HCT116 (cell line): ENCODE measurements at regions not wholly inside any gene's neighbourhood (a gene's known extent, or its start where the extent isn't known, plus 50 kb on each side); places are given as distances from the start of the nearest gene placed in this dataset.

Source experiments
- ATAC-seq: fragments of 200-7000 bp; cut with Tn5 transposase; 2 replicates; pipeline ENCODE4 v1.9.1; 2020; ENCODE audit warnings: mild to moderate bottlenecking, moderate library complexity
- BruUV-seq: library from RNA; stranded (reverse); fragments of 400-500 nt; replicated peaks from 2 replicates; lab custom pipeline; 2021; lab: Mats Ljungman, UMichigan
- CTCF ChIA-PET: fragments of 300-600 bp; sonication (Branson Sonifier 250); formaldehyde crosslinking; loops from one replicate; lab custom pipeline; 2021; ENCODE audit warnings: antibody characterized with exemption; lab: Charles Lee
- POLR2A ChIA-PET: fragments of 300-600, 350-600 bp; sonication (Branson Sonifier 250); formaldehyde crosslinking; loops from one replicate; lab custom pipeline; 2021; ENCODE audit warnings: antibody characterized with exemption; lab: Charles Lee
- RAD21 ChIA-PET, 2 experiments: fragments of 300-600 bp; sonication (Branson Sonifier 250); formaldehyde crosslinking; loops; one replicate each; lab custom pipeline; 2023; ENCODE audit warnings: low total read pairs in 2 of 2; ENCODE audit not compliant: uncharacterized antibody in 2 of 2, unreplicated experiment in 2 of 2, low non-redundant PET in 1 of 2; lab: Charles Lee
- DNase-seq: peaks from one replicate; pipeline ENCODE4 v3.0.0-alpha.2; 2010; ENCODE audit warnings: low read depth, low spot score
- H2AFZ ChIP-seq: fragments of 200-600 bp; shearing (Covaris generic), sonication (generic); 2 replicates; pipeline ENCODE4 v1.6.1; 2017; ENCODE audit warnings: low read depth, mixed run types, mixed read lengths, antibody characterized with exemption, low read length; ENCODE audit not compliant: poor library complexity, severe bottlenecking
- H3K27ac ChIP-seq: 2 replicates; pipeline ENCODE4 v1.5.1; 2012; ENCODE audit warnings: low read depth, low read length
- H3K27me3 ChIP-seq: fragments of 200-600 bp; sonication (generic); 2 replicates; pipeline ENCODE4 v1.6.1; 2016; ENCODE audit warnings: mixed run types, low read length, mixed read lengths; ENCODE audit not compliant: insufficient read depth
- H3K36me3 ChIP-seq, 2 experiments: fragments of 200-500 bp in 1 of 2; fragments of 200-600 bp in 1 of 2; sonication (Bioruptor generic) in 1 of 2; sonication (generic) in 1 of 2; 2 replicates each; pipeline versions ENCODE4 v1.5.1 to v1.6.1; 2014 to 2016; ENCODE audit warnings: low read length in 2 of 2, inconsistent platforms in 1 of 2, mixed read lengths in 1 of 2, mixed run types in 1 of 2; ENCODE audit not compliant: insufficient read depth in 2 of 2, control insufficient read depth in 1 of 2
- H3K4me1 ChIP-seq, 2 experiments: fragments of 200-600 bp in 1 of 2; sonication (generic) in 1 of 2; 2 replicates each; pipeline versions ENCODE4 v1.5.1 to v1.6.1; 2012 to 2017; ENCODE audit warnings: low read length in 2 of 2, inconsistent platforms in 1 of 2, mild to moderate bottlenecking in 1 of 2, mixed read lengths in 1 of 2, mixed run types in 1 of 2, moderate library complexity in 1 of 2; ENCODE audit not compliant: insufficient read depth in 2 of 2, control insufficient read depth in 1 of 2
- H3K4me2 ChIP-seq: fragments of 200-600 bp; sonication (generic); 2 replicates; pipeline ENCODE4 v1.6.1; 2017; ENCODE audit warnings: mixed run types, low read length, mixed read lengths
- H3K4me3 ChIP-seq, 2 experiments: fragments of 200-600 bp in 1 of 2; sonication (generic) in 1 of 2; replicated peaks in 1 of 2; 2 replicates each; pipeline ENCODE4 v1.5.1; 2011 to 2016; ENCODE audit warnings: low read length in 2 of 2, control low read depth in 1 of 2, low read depth in 1 of 2, mild to moderate bottlenecking in 1 of 2, mixed read lengths in 1 of 2, mixed run types in 1 of 2
- H3K79me2 ChIP-seq: fragments of 200-600 bp; sonication (generic); 2 replicates; pipeline ENCODE4 v1.6.1; 2017; ENCODE audit warnings: mild to moderate bottlenecking, mixed run types, low read length, moderate library complexity, mixed read lengths; ENCODE audit not compliant: insufficient read depth
- H3K9ac ChIP-seq: fragments of 200-600 bp; sonication (generic); 2 replicates; pipeline ENCODE4 v1.6.1; 2016; ENCODE audit warnings: low read length, mixed read lengths
- H3K9me2 ChIP-seq: fragments of 200-600 bp; sonication (generic), shearing (Covaris generic); 2 replicates; pipeline ENCODE4 v1.6.1; 2017; ENCODE audit warnings: mixed run types, mild to moderate bottlenecking, moderate library complexity; ENCODE audit not compliant: insufficient read depth
- H3K9me3 ChIP-seq, 2 experiments: fragments of 200-500 bp in 1 of 2; fragments of 200-600 bp in 1 of 2; sonication (Bioruptor generic) in 1 of 2; sonication (generic) in 1 of 2; 2 replicates each; pipeline ENCODE4 v1.6.1; 2014 to 2017; ENCODE audit warnings: low read length in 2 of 2, mixed read lengths in 2 of 2, inconsistent platforms in 1 of 2, low read depth in 1 of 2, mild to moderate bottlenecking in 1 of 2, mixed run types in 1 of 2, moderate library complexity in 1 of 2; ENCODE audit not compliant: control insufficient read depth in 1 of 2, insufficient read depth in 1 of 2
- H4K20me1 ChIP-seq: fragments of 200-600 bp; sonication (generic), shearing (Covaris generic); 2 replicates; pipeline ENCODE4 v1.6.1; 2017; ENCODE audit warnings: mixed run types, mild to moderate bottlenecking, moderate library complexity; ENCODE audit not compliant: insufficient read depth
- CBX3 ChIP-seq: IDR thresholded peaks from 2 replicates; pipeline ENCODE4 v1.6.1; 2012; ENCODE audit warnings: low read depth
- CEBPB ChIP-seq: IDR thresholded peaks from 2 replicates; pipeline ENCODE4 v1.6.1; 2012; ENCODE audit warnings: low read depth
- CTCF ChIP-seq, 3 experiments: fragments of 200-600 bp in 1 of 3; sonication (generic) in 1 of 3; IDR thresholded peaks in 2 of 3; conservative IDR thresholded peaks in 1 of 3; 2 replicates each; pipeline ENCODE4 v1.5.1; 2012 to 2017; ENCODE audit warnings: low read depth in 2 of 3, low read length in 2 of 3, antibody characterized with exemption in 1 of 3, borderline replicate concordance in 1 of 3, control low read depth in 1 of 3, mild to moderate bottlenecking in 1 of 3, mixed read lengths in 1 of 3, mixed run types in 1 of 3, moderate library complexity in 1 of 3; ENCODE audit not compliant: insufficient read depth in 1 of 3
- ELF1 ChIP-seq: IDR thresholded peaks from 2 replicates; pipeline ENCODE4 v1.6.1; 2012; ENCODE audit warnings: low read depth, borderline replicate concordance
- EZH2phosphoT487 ChIP-seq: fragments of 200-600 bp; IDR thresholded peaks from 2 replicates; pipeline ENCODE4 v1.6.1; 2018; ENCODE audit warnings: antibody characterized with exemption, borderline replicate concordance
- FOSL1 ChIP-seq: IDR thresholded peaks from 2 replicates; pipeline ENCODE4 v1.6.1; 2012; ENCODE audit warnings: low read depth
- JUND ChIP-seq: IDR thresholded peaks from 2 replicates; pipeline ENCODE4 v1.6.1; 2012
- MAX ChIP-seq: IDR thresholded peaks from 2 replicates; pipeline ENCODE4 v1.6.1; 2012
- POLR2A ChIP-seq: IDR thresholded peaks from 2 replicates; pipeline ENCODE4 v1.7.0; 2011; ENCODE audit warnings: borderline replicate concordance; ENCODE audit not compliant: insufficient read depth, insufficient read length; ENCODE audit errors: extremely low read depth
- POLR2AphosphoS5 ChIP-seq: IDR thresholded peaks from 2 replicates; pipeline ENCODE4 v1.6.1; 2011; ENCODE audit warnings: mild to moderate bottlenecking, low read depth, low read length, moderate library complexity
- RAD21 ChIP-seq: IDR thresholded peaks from 2 replicates; pipeline ENCODE4 v1.6.1; 2012; ENCODE audit warnings: low read depth, mild to moderate bottlenecking
- REST ChIP-seq: IDR thresholded peaks from 2 replicates; pipeline ENCODE4 v1.6.1; 2012; ENCODE audit warnings: low read depth
- SP1 ChIP-seq: IDR thresholded peaks from 2 replicates; pipeline ENCODE4 v1.6.1; 2012; ENCODE audit warnings: low read depth
- SRF ChIP-seq: IDR thresholded peaks from 2 replicates; pipeline ENCODE4 v1.6.1; 2012; ENCODE audit warnings: low read depth
- TCF7L2 ChIP-seq: IDR thresholded peaks from 2 replicates; pipeline ENCODE4 v1.7.0; 2011; ENCODE audit warnings: borderline replicate concordance, inconsistent platforms; ENCODE audit not compliant: insufficient read depth, insufficient read length; ENCODE audit errors: extremely low read depth
- YY1 ChIP-seq: IDR thresholded peaks from 2 replicates; pipeline ENCODE4 v1.6.1; 2011; ENCODE audit warnings: low read length, low read depth, moderate library complexity, mild to moderate bottlenecking; ENCODE audit not compliant: insufficient replicate concordance; ENCODE audit errors: extremely low read depth
- ZBTB33 ChIP-seq: IDR thresholded peaks from 2 replicates; pipeline ENCODE4 v1.6.1; 2011; ENCODE audit warnings: mild to moderate bottlenecking, low read length, moderate library complexity; ENCODE audit not compliant: insufficient replicate concordance; ENCODE audit errors: extremely low read depth
- ZFX ChIP-seq: fragments of 450-650 bp; IDR thresholded peaks from 2 replicates; pipeline ENCODE4 v1.6.1; 2017
- intact Hi-C: fragments of 100-400 bp; cut with micrococcal nuclease; formaldehyde crosslinking; loops from 2 replicates; pipeline ENCODE4 v1.10.0; 2022

- BruUV-seq = no TSS peak
- RAD21 ChIA-PET = no interaction called here
Measured at GRCh38 chr11:22556381-22556780, 69.2 kb downstream of the FANCF start.

More at GRCh38 chr11:22556381-22556780, 69.2 kb downstream of the FANCF start:
- TF ChIP-seq ZBTB33 (no peak), JUND (no peak), EZH2phosphoT487 (no peak), TCF7L2 (no peak), YY1 (no peak), RAD21 (no peak), ELF1 (no peak), MAX (no peak), CTCF (IDR thresholded peaks at IDR 0.05 in 2 of 3, conservative IDR thresholded peaks at IDR 0.05 in 1 of 3; ENCODE audit: borderline replicate concordance in 1 of 3, insufficient read depth in 1 of 3, low read depth in 2 of 3, low read length in 2 of 3) (no peak), FOSL1 (no peak), POLR2A (no peak), REST (no peak), SP1 (no peak), CBX3 (no peak), POLR2AphosphoS5 (no peak), CEBPB (no peak), ZFX (no peak), SRF (no peak)
- POLR2A ChIA-PET = no interaction called here
- Histone ChIP-seq H3K9me2 (no peaks in the 10 kb centered on the region), H3K36me3 (no peaks in the 10 kb centered on the region), H3K27ac (no peak overlapping the region), H3K27me3 (peaks cover 7% of the 10 kb centered on the region), H3K4me3 (no peak overlapping the region), H3K4me2 (no peak overlapping the region), H3K9me3 (no peaks in the 10 kb centered on the region), H2AFZ (no peak overlapping the region), H3K4me1 (no peaks in the 10 kb centered on the region), H3K79me2 (no peaks in the 10 kb centered on the region), H3K9ac (no peak overlapping the region), H4K20me1 (no peaks in the 10 kb centered on the region)
- CTCF ChIA-PET = no interaction called here
- ATAC-seq (no peak), DNase-seq (no peak)
- intact Hi-C loops = no loop called here
